ENCODE measurements at regions not wholly inside any gene's neighbourhood (a gene's known extent, or its start where the extent isn't known, plus 50 kb on each side); places are given as distances from the start of the nearest gene placed in this dataset.

- TF ChIP-seq REST (IDR thresholded peaks at IDR 0.05; ENCODE audit: low read depth, low read length) (no peak), TCF12 (IDR thresholded peaks at IDR 0.05) (no peak)
Measured at GRCh38 chr2:142684667-142685066, 192.8 kb upstream of the KYNU start (continued).

GRCh38 chr2:142682528-142682927 is 194.9 kb upstream of the KYNU start:
- H3K4me2 ChIP-seq: no peak overlapping the region
- ChIA-PET POLR2A (no interaction called here), CTCF (interaction anchor here (0.8 to 2.4 kb wide), 6 partner anchors 9 to 308 kb away, joined by 3 to 9 read pairs (median 3); no protein-coding TSS in a partner anchor)
- no peaks in the 10 kb centered on the region for H3K9me2 ChIP-seq
- H3K4me3 ChIP-seq (ENCODE audit: low read depth in 2 of 2, low read length in 1 of 2): no peak overlapping the region
- 74% methylated on average over 2 of the region's 2 CpGs for WGBS (ENCODE audit: low lambda C conversion rate)
- H3K9ac ChIP-seq: no peak overlapping the region
- H3K79me2 ChIP-seq (ENCODE audit: insufficient read depth): no peaks in the 10 kb centered on the region
- no peaks in the 10 kb centered on the region for H3K27me3 ChIP-seq (ENCODE audit: insufficient read depth)
- no peaks in the 10 kb centered on the region for H3K4me1 ChIP-seq (ENCODE audit: control insufficient read depth in 1 of 2, insufficient read depth in 2 of 2, low read depth in 1 of 2, low read length in 1 of 2)
- H3K27ac ChIP-seq (ENCODE audit: low read depth in 2 of 2, low read length in 1 of 2): no peak overlapping the region
- H3K9me3 ChIP-seq: no peaks in the 10 kb centered on the region
- H3K36me3 ChIP-seq (replicated peaks in 1 of 2; ENCODE audit: control insufficient read depth in 1 of 2, insufficient read depth in 2 of 2, low read length in 1 of 2): no peaks in the 10 kb centered on the region
- no peak overlapping the region for H2AFZ ChIP-seq (ENCODE audit: low read depth)
- no peak for TF ChIP-seq POLR2AphosphoS5 (IDR thresholded peaks at IDR 0.05; ENCODE audit: low read depth, low read length)
- TF ChIP-seq ZBTB33 (IDR thresholded peaks at IDR 0.05; ENCODE audit: borderline replicate concordance, low read depth): no peak
- TF ChIP-seq FOXJ3 (CRISPR knock-in tag; IDR thresholded peaks at IDR 0.05): no peak
- peak; percentile 44; the same call in 1 of the 2 replicates for TF ChIP-seq RAD21 (IDR thresholded peaks at IDR 0.05; ENCODE audit: low read length)
- TF ChIP-seq CTCF (IDR thresholded peaks at IDR 0.05): peak; percentile 33; the same call in 1 of the 2 replicates
- no peak for TF ChIP-seq EZH2phosphoT487 (IDR thresholded peaks at IDR 0.05; ENCODE audit: borderline replicate concordance, low read depth)
- H3F3A ChIP-seq (replicated peaks; ENCODE audit: insufficient read depth): no peaks in the 10 kb centered on the region
- no peaks in the 10 kb centered on the region for H4K20me1 ChIP-seq (ENCODE audit: insufficient read depth)
- DNase-seq: no peak
